Pulmonary artery endothelial cell (primary cell): ENCODE measurements at regions not wholly inside any gene's neighbourhood (a gene's known extent, or its start where the extent isn't known, plus 50 kb on each side); places are given as distances from the start of the nearest gene placed in this dataset.

Source experiments
- DNase-seq: peaks from one replicate; pipeline ENCODE4 v3.0.0-alpha.2; 2011; ENCODE audit warnings: low read depth, low spot score

GRCh38 chr4:31917334-31917733, 1197.2 kb downstream of the PCDH7 start:
- DNase-seq = no peak

DNA sequence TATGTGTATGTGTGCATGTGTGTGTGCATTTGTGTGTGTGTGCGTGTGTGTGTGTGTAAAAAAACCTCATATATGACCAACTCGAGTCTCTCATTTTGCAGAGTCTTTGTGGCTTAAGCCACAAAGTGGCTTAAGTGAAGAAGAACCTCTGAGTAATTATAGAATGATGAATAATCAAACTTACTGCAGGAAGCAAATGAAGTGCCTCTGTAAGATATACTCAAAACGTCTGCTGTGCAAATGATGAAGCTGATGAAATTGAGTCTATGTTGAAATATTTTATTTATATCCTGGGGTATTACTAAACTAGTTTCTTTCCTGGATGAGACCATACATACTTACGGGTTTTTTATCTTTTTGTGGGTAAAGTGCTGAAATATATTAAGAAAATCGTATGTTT, 1198.7 kb downstream of the PCDH7 start:
- no peak for DNase-seq

- no peak for DNase-seq
These were observed 1203.5 kb downstream of the PCDH7 start for GRCh38 chr4:31923634-31924033.

GRCh38 chr4:31929676-31930345, 1209.6 kb downstream of the PCDH7 start:
- no peak for DNase-seq

GRCh38 chr4:31946456-31946855, 1226.3 kb downstream of the PCDH7 start:
- no peak for DNase-seq

DNA sequence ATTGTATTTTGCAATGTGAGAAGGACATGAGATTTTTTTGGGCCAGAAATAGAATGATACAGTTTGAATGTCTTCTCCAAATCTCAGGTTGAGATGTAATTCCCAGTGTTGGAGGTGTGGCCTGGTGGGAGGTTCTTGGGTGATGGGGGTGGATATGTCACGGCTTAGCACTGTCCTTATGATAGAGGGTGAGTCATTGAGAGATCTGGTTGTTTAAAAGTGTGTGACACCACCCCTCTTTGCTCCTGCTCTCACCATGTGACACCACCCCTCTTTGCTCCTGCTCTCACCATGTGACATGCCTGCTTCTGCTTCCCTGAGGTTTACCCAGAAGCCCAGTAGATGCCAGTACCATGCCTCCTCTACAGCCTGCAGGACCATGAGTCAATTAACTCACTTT, 1226.9 kb downstream of the PCDH7 start:
- no peak for DNase-seq

DNA sequence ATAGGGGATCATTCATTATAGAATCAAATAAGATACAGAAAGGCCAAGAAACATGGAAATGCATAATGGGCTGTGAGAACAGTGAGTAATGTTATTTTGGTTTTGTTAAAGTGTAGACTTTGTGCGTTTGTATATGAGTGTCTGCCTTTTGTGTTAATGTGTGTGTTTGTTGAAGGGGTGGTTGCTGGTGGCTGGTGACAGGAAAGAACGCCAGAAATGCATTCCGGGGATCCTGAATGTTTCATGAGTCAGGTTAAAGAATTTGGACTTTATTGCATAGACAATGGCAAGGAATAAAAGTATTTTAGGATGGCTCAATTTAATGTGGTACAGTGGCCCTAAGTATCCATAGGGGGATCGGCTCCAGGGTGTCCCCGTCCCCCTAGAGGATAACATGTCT, 1228.9 kb downstream of the PCDH7 start:
- DNase-seq = no peak

DNA sequence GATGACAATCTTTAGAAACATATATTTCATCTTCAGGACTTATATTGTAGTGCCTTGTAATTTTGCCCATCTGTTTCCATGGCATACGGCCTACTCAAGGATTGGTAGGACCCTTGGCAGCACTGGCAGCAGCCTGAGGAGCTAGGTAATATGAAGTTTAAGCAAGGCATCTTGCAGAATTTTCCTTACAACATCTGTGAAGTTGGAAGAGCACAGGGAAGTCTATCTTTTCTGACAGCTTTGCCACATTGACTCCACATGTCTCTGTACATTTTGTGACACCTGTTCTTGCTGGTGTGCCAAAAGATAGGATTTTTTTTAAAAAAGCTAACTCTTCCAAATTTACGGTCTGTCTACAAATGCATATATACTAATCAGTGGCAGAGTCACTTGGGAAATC, 1235.2 kb downstream of the PCDH7 start:
- DNase-seq = no peak

GRCh38 chr4:31959972-31960371, 1239.8 kb downstream of the PCDH7 start:
- DNase-seq = no peak

DNA sequence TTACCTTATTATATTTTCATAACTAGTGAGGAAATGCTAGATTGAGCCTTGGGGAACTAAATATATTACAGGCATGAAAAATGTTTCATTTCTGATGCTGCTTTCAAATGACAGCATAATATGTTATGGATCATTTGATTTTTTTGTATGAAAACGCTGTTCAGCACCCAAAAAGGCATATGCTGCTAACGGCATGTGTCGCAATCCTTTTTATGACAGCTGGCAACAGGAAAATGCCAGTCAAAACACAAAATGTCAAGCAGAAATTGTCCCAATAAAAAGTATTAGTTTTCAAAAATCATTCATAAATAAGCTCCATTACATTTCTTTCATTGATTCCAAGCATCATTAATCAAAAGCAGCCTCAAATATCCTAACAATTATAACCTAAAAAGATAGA, 1244.5 kb downstream of the PCDH7 start:
- DNase-seq = no peak

DNA sequence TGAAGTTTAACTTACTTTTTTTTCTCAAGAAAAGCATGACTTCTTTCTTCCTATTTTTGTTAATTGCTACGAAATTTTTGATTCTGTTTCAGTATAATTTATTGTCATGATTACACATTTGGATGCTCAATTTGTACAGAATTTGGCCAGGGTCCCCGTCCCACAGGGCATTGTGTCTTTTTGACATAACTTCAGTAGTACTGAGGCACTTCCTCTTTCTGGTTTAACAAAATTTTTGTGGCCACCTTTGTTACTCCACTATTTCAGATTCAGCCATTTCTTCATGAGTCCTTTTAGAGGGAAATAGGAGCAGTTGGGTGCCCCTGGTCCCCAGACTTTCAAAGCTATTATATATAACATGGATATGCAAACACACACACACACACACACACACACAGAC, 1248.7 kb downstream of the PCDH7 start:
- DNase-seq = no peak

DNA sequence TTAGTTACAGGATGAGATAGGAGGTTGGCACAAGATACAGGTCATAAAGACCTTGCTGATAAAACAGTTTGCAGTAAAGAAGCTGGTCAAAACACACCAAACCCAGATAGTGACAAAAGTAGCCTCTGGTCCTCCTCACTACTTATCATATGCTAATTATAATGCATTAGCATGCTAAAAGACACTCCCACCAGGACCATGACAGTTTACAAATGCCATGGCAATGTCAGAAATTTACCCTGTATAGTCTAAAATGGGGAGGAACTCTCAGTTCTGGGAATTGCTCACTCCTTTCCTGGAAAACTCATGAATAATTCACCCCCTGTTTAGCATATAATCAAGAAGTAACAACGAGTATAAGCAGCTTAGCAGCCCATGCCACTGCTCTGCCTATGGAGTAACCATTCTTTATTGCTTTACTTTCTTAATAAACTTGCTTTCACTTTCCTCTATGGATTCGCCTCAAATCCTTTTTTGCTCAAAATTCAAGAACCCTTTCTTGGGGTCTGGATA, 1254.4 kb downstream of the PCDH7 start:
- DNase-seq = no peak

DNA sequence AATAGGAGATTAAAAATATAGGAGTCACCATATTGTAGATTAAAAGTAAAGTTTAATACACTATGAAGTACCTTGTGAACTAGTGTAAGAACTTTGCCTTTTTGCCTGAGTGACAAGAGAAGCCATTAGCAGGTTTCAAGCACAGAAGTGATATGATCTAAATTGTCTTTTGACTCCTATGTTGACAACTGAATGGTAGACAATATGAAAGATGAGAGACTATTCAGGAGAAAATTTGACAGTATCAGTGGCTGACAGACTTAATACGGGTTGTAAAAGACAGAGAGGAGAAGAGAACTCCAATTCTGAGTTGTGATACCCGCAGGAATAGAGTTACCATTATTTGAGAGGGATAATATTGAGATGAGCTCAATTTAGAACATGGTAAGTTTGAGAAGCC, 1259.8 kb downstream of the PCDH7 start:
- no peak for DNase-seq

GRCh38 chr4:31983246-31983645, 1263.1 kb downstream of the PCDH7 start:
- DNase-seq = no peak

DNA sequence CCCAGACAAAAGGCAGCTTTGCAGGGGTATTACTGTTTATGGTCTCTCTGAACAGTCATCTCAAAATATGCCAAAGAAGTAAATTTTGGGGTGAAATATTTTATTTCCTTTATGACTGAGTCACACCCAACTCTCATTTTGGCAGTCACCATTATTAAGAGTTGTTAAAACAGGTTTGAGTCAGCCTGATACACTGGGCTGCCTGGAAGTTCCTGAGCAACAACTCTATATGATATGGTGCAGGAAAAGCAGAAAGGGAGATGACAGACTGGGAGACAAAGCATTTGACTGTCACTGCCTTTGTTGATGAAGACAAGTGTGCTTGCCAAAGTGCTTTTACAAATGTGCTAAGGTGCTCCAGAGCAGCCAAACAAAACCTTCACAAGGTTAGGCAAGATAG, 1263.5 kb downstream of the PCDH7 start:
- no peak for DNase-seq

GRCh38 chr4:31984872-31985271, 1264.7 kb downstream of the PCDH7 start:
- no peak for DNase-seq

DNA sequence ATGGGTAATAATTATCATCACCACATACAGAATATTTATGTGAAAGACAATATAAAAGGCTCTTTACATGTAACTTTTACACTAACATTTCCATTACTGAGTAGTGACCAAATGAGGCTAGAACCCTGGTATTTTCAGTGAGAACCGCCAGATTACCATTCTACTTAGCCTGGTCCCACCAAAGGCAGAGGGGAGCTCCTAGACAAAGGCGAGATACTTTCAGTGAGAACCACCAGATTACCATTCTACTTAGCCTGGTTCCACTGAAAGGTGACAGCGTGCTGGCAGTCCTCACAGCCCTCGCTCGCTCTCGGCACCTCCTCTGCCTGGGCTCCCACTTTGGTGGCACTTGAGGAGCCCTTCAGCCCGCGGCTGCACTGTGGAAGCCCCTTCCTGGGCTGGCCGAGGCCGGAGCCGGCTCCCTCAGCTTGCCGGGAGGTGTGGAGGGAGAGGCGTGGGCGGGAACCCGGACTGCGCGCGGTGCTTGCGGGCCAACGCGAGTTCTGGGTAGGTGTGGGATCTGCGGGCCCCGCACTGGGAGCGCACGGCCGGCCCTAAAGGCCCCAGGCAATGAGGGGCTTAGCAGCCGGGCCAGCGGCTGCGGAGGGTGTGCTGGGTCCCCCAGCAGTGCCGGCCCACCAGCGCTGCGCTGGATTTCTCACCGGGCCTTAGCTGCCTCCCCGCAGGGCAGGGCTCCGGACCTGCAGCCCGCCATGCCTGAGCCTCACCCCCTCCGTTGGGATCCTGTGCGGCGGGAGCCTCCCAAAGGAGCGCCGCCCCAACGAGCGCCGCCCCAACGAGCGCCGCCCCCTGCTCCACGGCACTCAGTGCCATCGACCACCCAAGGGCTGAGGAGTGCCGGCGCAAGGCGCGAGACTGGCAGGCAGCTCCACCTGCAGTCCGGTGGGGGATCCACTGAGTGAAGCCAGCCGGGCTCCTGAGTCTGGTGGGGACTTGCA, 1276.1 kb downstream of the PCDH7 start:
- no peak for DNase-seq

DNA sequence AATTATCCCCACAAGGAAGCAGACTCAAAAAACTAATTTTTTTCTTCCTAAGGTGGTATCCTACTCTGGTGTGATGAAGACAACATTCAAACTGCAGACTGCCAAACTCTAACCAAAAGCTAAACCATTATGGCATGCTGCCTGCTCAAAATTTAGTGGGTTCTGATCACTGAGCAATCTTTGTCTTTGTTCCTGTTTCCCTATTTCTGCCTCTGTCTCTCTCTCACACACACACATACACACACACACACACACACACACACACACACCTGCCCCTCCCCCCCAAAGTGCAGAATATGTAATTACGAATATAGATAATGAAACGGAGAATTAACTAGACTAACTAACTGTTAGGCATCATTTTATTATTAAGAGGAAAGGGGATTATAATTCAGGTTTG, 1278.6 kb downstream of the PCDH7 start:
- DNase-seq = no peak

GRCh38 chr4:31999848-32000247, 1279.7 kb downstream of the PCDH7 start:
- no peak for DNase-seq

- DNase-seq = no peak
These were observed 1280.8 kb downstream of the PCDH7 start for GRCh38 chr4:32000846-32001488.

DNA sequence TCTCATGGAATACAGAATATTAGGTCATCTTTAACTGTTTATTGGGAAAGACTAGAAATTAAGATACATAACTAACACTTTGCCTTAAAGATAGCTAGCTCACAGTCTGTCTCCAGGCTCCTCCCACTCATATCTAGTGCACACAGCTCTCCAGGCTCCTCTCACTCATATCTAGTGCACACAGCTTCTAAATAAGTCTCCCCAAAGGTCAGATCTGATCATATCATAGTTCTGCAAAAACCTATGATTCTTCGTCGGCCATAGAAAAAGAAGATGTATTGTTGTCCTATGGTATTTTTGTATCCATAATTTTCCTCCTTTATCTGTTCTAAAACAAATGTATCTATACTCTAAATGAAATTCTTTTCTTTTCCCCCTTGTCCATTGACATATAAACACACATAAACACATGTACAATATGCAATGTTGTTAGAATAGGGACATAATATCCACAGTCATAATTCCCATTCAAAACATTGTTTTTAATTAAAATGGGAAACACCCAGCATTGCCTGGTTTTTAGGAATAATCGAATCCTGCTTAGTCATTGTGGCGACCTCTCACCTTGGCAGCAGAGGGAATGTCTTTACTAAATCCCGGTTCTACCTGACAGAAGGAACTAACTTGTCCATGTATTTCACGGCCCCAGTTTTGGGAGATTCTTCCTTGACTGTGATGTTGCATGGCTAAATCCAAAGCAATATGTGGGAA, 1282.0 kb downstream of the PCDH7 start:
- no peak for DNase-seq

DNA sequence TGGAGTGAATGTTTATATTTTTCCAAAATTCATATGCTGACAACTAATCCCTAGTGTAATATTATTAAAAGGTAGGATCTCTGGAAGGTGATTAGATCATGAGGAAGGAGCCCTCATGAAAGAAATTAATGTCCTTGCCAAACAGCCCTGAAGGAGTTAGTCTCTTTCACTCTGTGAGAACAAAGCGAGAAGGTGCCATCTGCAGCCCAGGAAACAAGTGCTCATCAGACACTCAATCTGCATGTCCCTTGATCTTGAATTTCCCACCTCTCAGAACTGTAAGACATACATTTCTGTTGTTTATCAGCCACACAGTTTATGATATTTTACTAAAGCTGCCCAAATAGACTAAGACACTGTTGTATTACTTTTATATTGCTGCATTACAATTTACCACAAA, 1283.4 kb downstream of the PCDH7 start:
- no peak for DNase-seq
